K562 (cell line): ENCODE measurements at regions not wholly inside any gene's neighbourhood (a gene's known extent, or its start where the extent isn't known, plus 50 kb on each side); places are given as distances from the start of the nearest gene placed in this dataset.
A peak's percentile ranks its signal among the peaks of the same experiment; 100 is the strongest.

Source experiments
- ATAC-seq: fragments of 200-7000 bp; cut with Tn5 transposase; 3 replicates; pipeline ENCODE4 v1.9.1; 2020; ENCODE audit warnings: moderate library complexity
- BruUV-seq: library from RNA; stranded (reverse); fragments of 400-500 nt; replicated peaks from 2 replicates; lab custom pipeline; 2021; lab: Mats Ljungman, UMichigan
- CTCF ChIA-PET: fragments of 300-600 bp; formaldehyde crosslinking; extraction: SDS; loops from one replicate; lab custom pipeline; 2021; ENCODE audit warnings: low intra/inter-chr PET ratio; lab: Yijun Ruan, JAX
- POLR2A ChIA-PET: fragments of 300-600, 350-650 bp; sonication (Branson Sonifier 250); formaldehyde crosslinking; extraction: SDS; loops from one replicate; lab custom pipeline; 2021; ENCODE audit warnings: antibody characterized with exemption, inconsistent platforms; lab: Yijun Ruan, JAX
- DNase-seq, 4 experiments: peaks; one replicate each; pipeline versions ENCODE4 v3.0.0 to v3.0.0-alpha.2; 2011 to 2018; ENCODE audit warnings: low spot score in 3 of 4, mixed read lengths in 3 of 4; ENCODE audit errors: extremely low read depth in 1 of 4
- FAIRE-seq: peaks from 2 replicates; lab custom pipeline; 2011; peaks lifted over from hg19 to GRCh38; lab: Jason Lieb, UNC
- H2AFZ ChIP-seq: 2 replicates; pipeline ENCODE4 v1.6.0; 2011; ENCODE audit warnings: low read depth, low read length, control low read depth, inconsistent platforms
- H3K27ac ChIP-seq: fragments of 200-600 bp; 3 replicates; pipeline ENCODE4 v1.8.0; 2011; ENCODE audit warnings: low read depth, mild to moderate bottlenecking, control low read depth, inconsistent platforms, low read length, moderate library complexity, mixed read lengths; ENCODE audit errors: extremely low read depth
- H3K27me3 ChIP-seq, 2 experiments: fragments of 300-600 bp in 1 of 2; 2 replicates in 1 of 2; 3 replicates in 1 of 2; pipeline versions ENCODE4 v1.6.0 to v1.8.0; 2011; ENCODE audit warnings: inconsistent platforms in 2 of 2, low read length in 2 of 2, mild to moderate bottlenecking in 1 of 2, mixed read lengths in 1 of 2, moderate library complexity in 1 of 2; ENCODE audit not compliant: control insufficient read depth in 2 of 2, insufficient read depth in 2 of 2
- H3K36me3 ChIP-seq: fragments of 300-600 bp; 3 replicates; pipeline ENCODE4 v1.8.0; 2011; ENCODE audit warnings: mild to moderate bottlenecking, low read length, inconsistent platforms; ENCODE audit not compliant: control insufficient read depth, insufficient read depth
- H3K4me1 ChIP-seq, 2 experiments: fragments of 200-600 bp in 1 of 2; replicated peaks in 1 of 2; 2 replicates in 1 of 2; 3 replicates in 1 of 2; pipeline versions ENCODE4 v1.5.1 to v1.8.0; 2011; ENCODE audit warnings: inconsistent platforms in 2 of 2, low read length in 2 of 2, mild to moderate bottlenecking in 1 of 2, mixed read lengths in 1 of 2, moderate library complexity in 1 of 2; ENCODE audit not compliant: control insufficient read depth in 2 of 2, insufficient read depth in 2 of 2
- H3K4me2 ChIP-seq: 2 replicates; pipeline ENCODE4 v1.6.1; 2011; ENCODE audit warnings: low read length, control low read depth, inconsistent platforms, mixed read lengths; ENCODE audit not compliant: insufficient read depth
- H3K4me3 ChIP-seq: fragments of 200-600 bp; sonication (generic), shearing (Covaris generic); 2 replicates; pipeline ENCODE4 v1.5.1; 2016; ENCODE audit warnings: control low read depth, inconsistent platforms
- H3K79me2 ChIP-seq: fragments of 200-600 bp; 3 replicates; pipeline ENCODE4 v1.8.0; 2011; ENCODE audit warnings: low read length, inconsistent platforms; ENCODE audit not compliant: control insufficient read depth, insufficient read depth
- H3K9ac ChIP-seq, 2 experiments: 2 replicates each; pipeline versions ENCODE4 v1.6.0 to v1.6.1; 2011; ENCODE audit warnings: low read depth in 2 of 2, low read length in 2 of 2, control low read depth in 1 of 2, inconsistent platforms in 1 of 2, mild to moderate bottlenecking in 1 of 2, mixed read lengths in 1 of 2; ENCODE audit not compliant: insufficient read depth in 1 of 2
- H3K9me1 ChIP-seq: one replicate; pipeline ENCODE4 v1.6.0; 2011; ENCODE audit warnings: inconsistent platforms, mild to moderate bottlenecking, low read length, moderate library complexity; ENCODE audit not compliant: control insufficient read depth, insufficient read depth
- H3K9me3 ChIP-seq: replicated peaks from 2 replicates; pipeline ENCODE4 v1.5.1; 2011; ENCODE audit warnings: low read depth, low read length, inconsistent platforms; ENCODE audit not compliant: control insufficient read depth, insufficient read depth
- H4K20me1 ChIP-seq: replicated peaks from 2 replicates; pipeline ENCODE4 v1.6.1; 2011; ENCODE audit warnings: low read length, inconsistent platforms, mixed read lengths; ENCODE audit not compliant: control insufficient read depth, insufficient read depth
- CXXC5 ChIP-seq: fragments of 250-450 bp; sonication (Bioruptor Pico); IDR thresholded peaks from 2 replicates; pipeline ENCODE4 v1.8.0; 2022; ENCODE audit warnings: inconsistent platforms, mild to moderate bottlenecking, moderate library complexity
- E2F4 ChIP-seq: sonication (generic); formaldehyde crosslinking; IDR thresholded peaks from 2 replicates; pipeline ENCODE4 v1.8.0; 2022; ENCODE audit warnings: mild to moderate bottlenecking, low read depth, missing genetic modification reagents
- GABPB1 ChIP-seq: sonication (generic); formaldehyde crosslinking; IDR thresholded peaks from 2 replicates; pipeline ENCODE4 v1.8.0; 2022; ENCODE audit warnings: mild to moderate bottlenecking, missing genetic modification reagents
- GTF2B ChIP-seq: IDR thresholded peaks from 2 replicates; pipeline ENCODE4 v1.6.1; 2011; ENCODE audit not compliant: insufficient read length; ENCODE audit errors: extremely low read depth
- KDM2B ChIP-seq: fragments of 250-450 bp; sonication (Bioruptor Pico); IDR thresholded peaks from 2 replicates; pipeline ENCODE4 v1.8.0; 2021; ENCODE audit warnings: mild to moderate bottlenecking, moderate library complexity
- KLF10 ChIP-seq: fragments of 250-450 bp; sonication (Bioruptor Pico); IDR thresholded peaks from 2 replicates; pipeline ENCODE4 v1.6.1; 2021; ENCODE audit warnings: matching md5 sums
- MCM7 ChIP-seq, 2 experiments: fragments of 450-650 bp; IDR thresholded peaks; 2 replicates each; pipeline ENCODE4 v1.6.1; 2016 to 2018
- NFXL1 ChIP-seq: fragments of 450-650 bp; formaldehyde crosslinking; IDR thresholded peaks from 2 replicates; pipeline ENCODE4 v1.4.0; 2021; ENCODE audit warnings: mild to moderate bottlenecking
- ZBED1 ChIP-seq: IDR thresholded peaks from 2 replicates; pipeline ENCODE4 v1.6.1; 2014
- ZFP1 ChIP-seq: fragments of 450-650 bp; formaldehyde crosslinking; IDR thresholded peaks from 2 replicates; pipeline ENCODE4 v1.4.0; 2020; ENCODE audit warnings: mild to moderate bottlenecking, mixed read lengths
- ZKSCAN1 ChIP-seq: fragments of 150-350 bp; IDR thresholded peaks from 2 replicates; pipeline ENCODE4 v1.6.1; 2016; ENCODE audit warnings: low read depth, low read length
- in situ Hi-C: fragments of 300-500 bp; cut with MboI; formaldehyde crosslinking; loops from 4 replicates; pipeline ENCODE4 v1.15.0; 2018; ENCODE audit warnings: inconsistent platforms, mixed read lengths
- intact Hi-C: fragments of 100-400 bp; cut with micrococcal nuclease; formaldehyde crosslinking; loops from 2 replicates; pipeline ENCODE4 v1.14.2; 2022
- TF ChIP-seq, protein P1 (sequence below): fragments of 450-650 bp; IDR thresholded peaks from 2 replicates; pipeline ENCODE4 v1.6.1; 2016
- TF ChIP-seq, protein P2 (sequence below): conservative IDR thresholded peaks from 2 replicates; pipeline ENCODE4 v1.6.1; 2011; ENCODE audit warnings: low read depth, mild to moderate bottlenecking, low read length; ENCODE audit not compliant: control insufficient read depth

DNA sequence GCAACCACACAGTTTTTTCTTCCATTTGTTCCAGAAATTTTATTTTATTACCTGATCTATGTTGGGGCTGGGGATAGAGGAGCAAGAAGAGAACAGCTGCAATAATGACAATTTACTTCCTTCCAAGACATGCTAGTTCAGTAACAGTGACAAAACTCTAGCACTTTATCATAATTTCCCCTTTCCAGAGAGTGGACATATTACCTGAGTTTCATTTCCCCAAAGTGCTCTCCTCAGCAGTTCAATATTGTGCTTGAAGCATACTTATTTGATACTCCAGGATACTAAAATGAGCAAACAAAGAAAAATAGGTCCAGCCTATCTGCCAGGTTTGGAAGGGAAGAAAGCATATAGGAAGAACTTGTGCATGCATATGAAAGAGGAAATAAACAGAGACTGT is 157.7 kb downstream of the ID4 start:
- no peak for ATAC-seq
- no peaks in the 10 kb centered on the region for H3K9me1 ChIP-seq
- POLR2A ChIA-PET: no interaction called here
- no peak for DNase-seq
- TF ChIP-seq KDM2B (CRISPR knock-in tag) (no peak), E2F4 (no peak), ZKSCAN1 (no peak), ZBED1 (no peak), GTF2B (no peak), MCM7 (IDR thresholded peaks at IDR 0.05) (no peak), NFXL1 (CRISPR knock-in tag) (no peak), ZFP1 (CRISPR knock-in tag) (no peak), GABPB1 (CRISPR knock-in tag) (no peak), CXXC5 (CRISPR knock-in tag) (no peak), KLF10 (CRISPR knock-in tag) (no peak)
- TF ChIP-seq, protein P1, sequence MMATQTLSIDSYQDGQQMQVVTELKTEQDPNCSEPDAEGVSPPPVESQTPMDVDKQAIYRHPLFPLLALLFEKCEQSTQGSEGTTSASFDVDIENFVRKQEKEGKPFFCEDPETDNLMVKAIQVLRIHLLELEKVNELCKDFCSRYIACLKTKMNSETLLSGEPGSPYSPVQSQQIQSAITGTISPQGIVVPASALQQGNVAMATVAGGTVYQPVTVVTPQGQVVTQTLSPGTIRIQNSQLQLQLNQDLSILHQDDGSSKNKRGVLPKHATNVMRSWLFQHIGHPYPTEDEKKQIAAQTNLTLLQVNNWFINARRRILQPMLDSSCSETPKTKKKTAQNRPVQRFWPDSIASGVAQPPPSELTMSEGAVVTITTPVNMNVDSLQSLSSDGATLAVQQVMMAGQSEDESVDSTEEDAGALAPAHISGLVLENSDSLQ: no peak
- TF ChIP-seq, protein P2, sequence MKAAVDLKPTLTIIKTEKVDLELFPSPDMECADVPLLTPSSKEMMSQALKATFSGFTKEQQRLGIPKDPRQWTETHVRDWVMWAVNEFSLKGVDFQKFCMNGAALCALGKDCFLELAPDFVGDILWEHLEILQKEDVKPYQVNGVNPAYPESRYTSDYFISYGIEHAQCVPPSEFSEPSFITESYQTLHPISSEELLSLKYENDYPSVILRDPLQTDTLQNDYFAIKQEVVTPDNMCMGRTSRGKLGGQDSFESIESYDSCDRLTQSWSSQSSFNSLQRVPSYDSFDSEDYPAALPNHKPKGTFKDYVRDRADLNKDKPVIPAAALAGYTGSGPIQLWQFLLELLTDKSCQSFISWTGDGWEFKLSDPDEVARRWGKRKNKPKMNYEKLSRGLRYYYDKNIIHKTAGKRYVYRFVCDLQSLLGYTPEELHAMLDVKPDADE: no peak
- TF ChIP-seq, all 486 proteins: peak for 0
- H2AFZ ChIP-seq: peak overlapping the region; percentile 81
- H3K4me2 ChIP-seq: peak overlapping the region; percentile 59; the same call in 1 of the 2 replicates
- intact Hi-C loops (no loop called here), in situ Hi-C loops (no loop called here)
- H3K9me3 ChIP-seq: peaks cover 5% of the 10 kb centered on the region
- H3K79me2 ChIP-seq: no peaks in the 10 kb centered on the region
- CTCF ChIA-PET: no interaction called here
- BruUV-seq: no TSS peak
- H3K27ac ChIP-seq: no peak overlapping the region; the same call in 2 of the 3 replicates
- H3K4me3 ChIP-seq: no peak overlapping the region
- no peaks in the 10 kb centered on the region for H4K20me1 ChIP-seq
- no peak for FAIRE-seq
- H3K4me1 ChIP-seq: peaks cover 13 to 16% of the 10 kb centered on the region in 2 experiments; a peak in 4 of 5 replicates
- H3K27me3 ChIP-seq: no peaks in the 10 kb centered on the region
- H3K9ac ChIP-seq: peak overlapping the region in 1 of 2 experiments; percentile 25; a peak in 1 of 4 replicates
- no peaks in the 10 kb centered on the region for H3K36me3 ChIP-seq
